ENCODE measurements at regions not wholly inside any gene's neighbourhood (a gene's known extent, or its start where the extent isn't known, plus 50 kb on each side); places are given as distances from the start of the nearest gene placed in this dataset.

DNA sequence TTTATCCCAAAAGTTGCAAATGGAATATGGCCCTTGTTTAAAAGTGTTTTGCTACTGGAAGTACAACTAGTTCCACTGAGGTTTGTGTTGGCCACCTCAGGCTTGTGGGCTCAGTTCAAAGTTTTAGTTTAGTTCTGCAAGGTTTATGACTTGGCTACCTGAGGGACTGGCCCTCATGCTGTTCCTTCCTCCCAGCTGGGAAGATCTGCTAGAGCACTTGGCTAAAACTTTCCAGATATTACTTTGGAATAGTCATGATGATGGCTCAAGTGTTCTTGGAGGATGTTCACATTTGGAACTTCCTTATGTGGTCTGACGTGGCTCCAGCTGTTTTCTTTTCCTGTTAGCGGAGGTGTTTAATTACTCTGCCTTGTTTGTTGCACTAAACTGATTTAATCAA lies 110.2 kb upstream of the IVNS1ABP start:
- TF ChIP-seq EZH2 (IDR thresholded peaks at IDR 0.05; ENCODE audit: borderline replicate concordance, low read depth, low read length, severe bottlenecking): no peak
- TF ChIP-seq, protein P1, sequence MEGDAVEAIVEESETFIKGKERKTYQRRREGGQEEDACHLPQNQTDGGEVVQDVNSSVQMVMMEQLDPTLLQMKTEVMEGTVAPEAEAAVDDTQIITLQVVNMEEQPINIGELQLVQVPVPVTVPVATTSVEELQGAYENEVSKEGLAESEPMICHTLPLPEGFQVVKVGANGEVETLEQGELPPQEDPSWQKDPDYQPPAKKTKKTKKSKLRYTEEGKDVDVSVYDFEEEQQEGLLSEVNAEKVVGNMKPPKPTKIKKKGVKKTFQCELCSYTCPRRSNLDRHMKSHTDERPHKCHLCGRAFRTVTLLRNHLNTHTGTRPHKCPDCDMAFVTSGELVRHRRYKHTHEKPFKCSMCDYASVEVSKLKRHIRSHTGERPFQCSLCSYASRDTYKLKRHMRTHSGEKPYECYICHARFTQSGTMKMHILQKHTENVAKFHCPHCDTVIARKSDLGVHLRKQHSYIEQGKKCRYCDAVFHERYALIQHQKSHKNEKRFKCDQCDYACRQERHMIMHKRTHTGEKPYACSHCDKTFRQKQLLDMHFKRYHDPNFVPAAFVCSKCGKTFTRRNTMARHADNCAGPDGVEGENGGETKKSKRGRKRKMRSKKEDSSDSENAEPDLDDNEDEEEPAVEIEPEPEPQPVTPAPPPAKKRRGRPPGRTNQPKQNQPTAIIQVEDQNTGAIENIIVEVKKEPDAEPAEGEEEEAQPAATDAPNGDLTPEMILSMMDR (IDR thresholded peaks at IDR 0.05; ENCODE audit: borderline replicate concordance, extremely low read depth, low read length, poor library complexity, severe bottlenecking): no peak
